NCI-H2029 (cell line): ENCODE measurements at regions not wholly inside any gene's neighbourhood (a gene's known extent, or its start where the extent isn't known, plus 50 kb on each side); places are given as distances from the start of the nearest gene placed in this dataset.

Source experiments
- DNase-seq: peaks from one replicate; lab custom pipeline; 2025; lab: John Stamatoyannopoulos, UW

- no peak for DNase-seq
Observed at GRCh38 chr10:1950803-1951495, 213.6 kb upstream of the ADARB2 start.

GRCh38 chr10:1947464-1948003, 210.2 kb upstream of the ADARB2 start:
- DNase-seq: no peak

GRCh38 chr10:1944487-1944886, 207.2 kb upstream of the ADARB2 start:
- no peak for DNase-seq

- no peak for DNase-seq
Observed at GRCh38 chr10:1942478-1942877, 205.2 kb upstream of the ADARB2 start.

- DNase-seq: no peak
Observed at GRCh38 chr10:1939016-1939415, 201.7 kb upstream of the ADARB2 start.

- DNase-seq: no peak
Observed at GRCh38 chr10:1938317-1938716, 201.0 kb upstream of the ADARB2 start.

GRCh38 chr10:1935912-1936311, 198.6 kb upstream of the ADARB2 start:
- DNase-seq: no peak

GRCh38 chr10:1933215-1933614, 195.9 kb upstream of the ADARB2 start:
- DNase-seq: no peak

- DNase-seq: no peak
Observed at GRCh38 chr10:1932692-1933094, 195.4 kb upstream of the ADARB2 start.

GRCh38 chr10:1928606-1929005, 191.3 kb upstream of the ADARB2 start:
- no peak for DNase-seq

GRCh38 chr10:1923998-1924397, 186.7 kb upstream of the ADARB2 start:
- DNase-seq: no peak

- no peak for DNase-seq
Observed at GRCh38 chr10:1923586-1923985, 186.3 kb upstream of the ADARB2 start.

- no peak for DNase-seq
Observed at GRCh38 chr10:1920941-1921340, 183.6 kb upstream of the ADARB2 start.

GRCh38 chr10:1920127-1920526, 182.8 kb upstream of the ADARB2 start:
- no peak for DNase-seq

- DNase-seq: no peak
Observed at GRCh38 chr10:1911771-1912170, 174.4 kb upstream of the ADARB2 start.

GRCh38 chr10:1903982-1904381, 166.7 kb upstream of the ADARB2 start:
- no peak for DNase-seq

- DNase-seq: no peak
Observed at GRCh38 chr10:1896153-1896552, 158.8 kb upstream of the ADARB2 start.

GRCh38 chr10:1895691-1896090, 158.4 kb upstream of the ADARB2 start:
- no peak for DNase-seq

- no peak for DNase-seq
Observed at GRCh38 chr10:1894912-1895311, 157.6 kb upstream of the ADARB2 start.

GRCh38 chr10:1893941-1894340, 156.6 kb upstream of the ADARB2 start:
- no peak for DNase-seq

- no peak for DNase-seq
Observed at GRCh38 chr10:1886039-1886438, 148.7 kb upstream of the ADARB2 start.

GRCh38 chr10:1882728-1883127, 145.4 kb upstream of the ADARB2 start:
- no peak for DNase-seq

- no peak for DNase-seq
Observed at GRCh38 chr10:1882180-1882579, 144.9 kb upstream of the ADARB2 start.

- DNase-seq: no peak
Observed at GRCh38 chr10:1881636-1882035, 144.3 kb upstream of the ADARB2 start.
